ENCODE measurements at regions not wholly inside any gene's neighbourhood (a gene's known extent, or its start where the extent isn't known, plus 50 kb on each side); places are given as distances from the start of the nearest gene placed in this dataset.

GRCh38 chr15:100764778-100765466, 114.7 kb upstream of the ALDH1A3 start:
- TF ChIP-seq CTCF (conservative IDR thresholded peaks at IDR 0.05; ENCODE audit: low read length) (no peak), EZH2phosphoT487 (IDR thresholded peaks at IDR 0.05; ENCODE audit: borderline replicate concordance) (no peak)
